OCI-LY1 (cell line): ENCODE measurements at regions not wholly inside any gene's neighbourhood (a gene's known extent, or its start where the extent isn't known, plus 50 kb on each side); places are given as distances from the start of the nearest gene placed in this dataset.

Source experiments
- H2AFZ ChIP-seq: fragments of 200-600 bp; sonication (generic), shearing (Covaris generic); 2 replicates; pipeline ENCODE4 v1.6.0; 2014; ENCODE audit warnings: antibody characterized with exemption, mild to moderate bottlenecking, low read length
- H3F3A ChIP-seq: fragments of 200-600 bp; sonication (generic), shearing (Covaris generic); 2 replicates; pipeline ENCODE4 v1.6.0; 2014; ENCODE audit warnings: mild to moderate bottlenecking, antibody characterized with exemption, low read length, moderate library complexity; ENCODE audit not compliant: insufficient read depth
- H3K27ac ChIP-seq: fragments of 200-600 bp; sonication (generic); 2 replicates; pipeline ENCODE4 v1.5.1; 2014; ENCODE audit warnings: low read length, mixed run types, mild to moderate bottlenecking, low read depth; ENCODE audit not compliant: poor library complexity, severe bottlenecking
- H3K27me3 ChIP-seq: fragments of 200-600 bp; sonication (generic); 2 replicates; pipeline ENCODE4 v1.6.0; 2014; ENCODE audit warnings: antibody characterized with exemption, mild to moderate bottlenecking, low read length, moderate library complexity; ENCODE audit not compliant: insufficient read depth
- H3K36me3 ChIP-seq: fragments of 200-600 bp; sonication (generic); 2 replicates; pipeline ENCODE4 v1.6.1; 2014; ENCODE audit warnings: mild to moderate bottlenecking, antibody characterized with exemption, low read length, moderate library complexity, mixed read lengths; ENCODE audit not compliant: insufficient read depth
- H3K4me1 ChIP-seq: fragments of 200-600 bp; sonication (generic); 2 replicates; pipeline ENCODE4 v1.5.1; 2014; ENCODE audit warnings: mild to moderate bottlenecking, low read length, moderate library complexity; ENCODE audit not compliant: insufficient read depth, severe bottlenecking
- H3K4me2 ChIP-seq: fragments of 200-600 bp; sonication (generic), shearing (Covaris generic); 2 replicates; pipeline ENCODE4 v1.6.1; 2014; ENCODE audit warnings: low read length
- H3K4me3 ChIP-seq: fragments of 200-600 bp; sonication (generic); 2 replicates; pipeline ENCODE4 v1.5.1; 2014; ENCODE audit warnings: low read length, low read depth, mild to moderate bottlenecking, mixed read lengths; ENCODE audit not compliant: poor library complexity, severe bottlenecking
- H3K79me2 ChIP-seq: fragments of 200-600 bp; shearing (Covaris generic); 2 replicates; pipeline ENCODE4 v1.6.1; 2016; ENCODE audit warnings: mixed run types, low read length, mixed read lengths; ENCODE audit not compliant: insufficient read depth
- H3K9ac ChIP-seq: fragments of 200-600 bp; sonication (generic), shearing (Covaris generic); 2 replicates; pipeline ENCODE4 v1.6.1; 2014; ENCODE audit warnings: mild to moderate bottlenecking, low read length, mixed read lengths
- H3K9me2 ChIP-seq: fragments of 200-600 bp; sonication (generic), shearing (Covaris generic); 2 replicates; pipeline ENCODE4 v1.6.1; 2014; ENCODE audit warnings: low read depth, mild to moderate bottlenecking, low read length, mixed read lengths
- H3K9me3 ChIP-seq: fragments of 200-600 bp; shearing (Covaris generic); 2 replicates; pipeline ENCODE4 v1.6.1; 2014; ENCODE audit warnings: low read length, mixed read lengths
- H4K20me1 ChIP-seq: fragments of 200-600 bp; sonication (generic), shearing (Covaris generic); 2 replicates; pipeline ENCODE4 v1.6.0; 2016; ENCODE audit warnings: mild to moderate bottlenecking, low read length; ENCODE audit not compliant: insufficient read depth
- CTCF ChIP-seq: fragments of 200-600 bp; sonication (generic), shearing (Covaris generic); IDR thresholded peaks from 2 replicates; pipeline ENCODE4 v1.5.1; 2017; ENCODE audit warnings: mild to moderate bottlenecking, antibody characterized with exemption, low read length, moderate library complexity, mixed read lengths
- EZH2 ChIP-seq: fragments of 200-600 bp; sonication (generic), shearing (Covaris generic); IDR thresholded peaks from 2 replicates; pipeline ENCODE4 v1.8.0; 2017; ENCODE audit warnings: borderline replicate concordance, mixed run types, mild to moderate bottlenecking, antibody characterized with exemption, low read length, moderate library complexity, mixed read lengths

- Histone ChIP-seq H3K27me3 (no peaks in the 10 kb centered on the region), H3K9me2 (no peaks in the 10 kb centered on the region), H3K4me1 (no peaks in the 10 kb centered on the region), H3K4me2 (no peak overlapping the region), H3F3A (no peaks in the 10 kb centered on the region), H3K79me2 (no peaks in the 10 kb centered on the region), H2AFZ (no peak overlapping the region), H4K20me1 (no peaks in the 10 kb centered on the region), H3K9me3 (no peaks in the 10 kb centered on the region), H3K36me3 (no peaks in the 10 kb centered on the region), H3K27ac (no peak overlapping the region), H3K9ac (no peak overlapping the region), H3K4me3 (no peak overlapping the region)
- TF ChIP-seq EZH2 (no peak), CTCF (no peak)
Measured at GRCh38 chr4:164579270-164579942, 174.5 kb upstream of the SMIM31 start.

GRCh38 chr4:164591666-164592065 lies 162.3 kb upstream of the SMIM31 start:
- no peaks in the 10 kb centered on the region for H3K9me3 ChIP-seq
- TF ChIP-seq CTCF (no peak), EZH2 (no peak)
- H3K27ac ChIP-seq: no peak overlapping the region
- no peaks in the 10 kb centered on the region for H3K79me2 ChIP-seq
- no peak overlapping the region for H3K4me3 ChIP-seq
- no peaks in the 10 kb centered on the region for H4K20me1 ChIP-seq
- H3K27me3 ChIP-seq: no peaks in the 10 kb centered on the region
- no peaks in the 10 kb centered on the region for H3K9me2 ChIP-seq
- no peak overlapping the region for H3K9ac ChIP-seq
- no peaks in the 10 kb centered on the region for H3K4me1 ChIP-seq
- H2AFZ ChIP-seq: no peak overlapping the region
- H3K36me3 ChIP-seq: no peaks in the 10 kb centered on the region
- no peaks in the 10 kb centered on the region for H3F3A ChIP-seq
- no peak overlapping the region for H3K4me2 ChIP-seq

GRCh38 chr4:164595751-164596150 lies 158.2 kb upstream of the SMIM31 start:
- Histone ChIP-seq H3K36me3 (no peaks in the 10 kb centered on the region), H3K9me2 (no peaks in the 10 kb centered on the region), H2AFZ (no peak overlapping the region), H3K4me1 (no peaks in the 10 kb centered on the region), H3K4me3 (no peak overlapping the region), H3K4me2 (no peak overlapping the region), H3K27ac (no peak overlapping the region), H4K20me1 (no peaks in the 10 kb centered on the region), H3K9ac (no peak overlapping the region), H3K27me3 (no peaks in the 10 kb centered on the region), H3K79me2 (no peaks in the 10 kb centered on the region), H3F3A (no peaks in the 10 kb centered on the region), H3K9me3 (no peaks in the 10 kb centered on the region)
- TF ChIP-seq EZH2 (no peak), CTCF (no peak)
